ENCODE measurements at regions not wholly inside any gene's neighbourhood (a gene's known extent, or its start where the extent isn't known, plus 50 kb on each side); places are given as distances from the start of the nearest gene placed in this dataset.

- TF ChIP-seq CTCF (IDR thresholded peaks at IDR 0.05; ENCODE audit: borderline replicate concordance, insufficient read depth, low read depth, low read length) = no peak
- H3K4me3 ChIP-seq (ENCODE audit: low read depth, low read length) = no peak overlapping the region
Observed at GRCh38 chr13:50599046-50599445, 244.4 kb downstream of the DLEU7 start.

GRCh38 chr13:50599927-50600326, 243.6 kb downstream of the DLEU7 start:
- no peak overlapping the region for H3K4me3 ChIP-seq (ENCODE audit: low read depth, low read length)
- no peak for TF ChIP-seq CTCF (IDR thresholded peaks at IDR 0.05; ENCODE audit: borderline replicate concordance, insufficient read depth, low read depth, low read length)

GRCh38 chr13:50608370-50608769, 235.1 kb downstream of the DLEU7 start:
- H3K4me3 ChIP-seq (ENCODE audit: low read depth, low read length) = no peak overlapping the region
- no peak for TF ChIP-seq CTCF (IDR thresholded peaks at IDR 0.05; ENCODE audit: borderline replicate concordance, insufficient read depth, low read depth, low read length)

- no peak for TF ChIP-seq CTCF (IDR thresholded peaks at IDR 0.05; ENCODE audit: borderline replicate concordance, insufficient read depth, low read depth, low read length)
- H3K4me3 ChIP-seq (ENCODE audit: low read depth, low read length) = no peak overlapping the region
Observed at GRCh38 chr13:50609011-50609410, 234.5 kb downstream of the DLEU7 start.

GRCh38 chr13:50610238-50610637, 233.3 kb downstream of the DLEU7 start:
- H3K4me3 ChIP-seq (ENCODE audit: low read depth, low read length) = no peak overlapping the region
- TF ChIP-seq CTCF (IDR thresholded peaks at IDR 0.05; ENCODE audit: borderline replicate concordance, insufficient read depth, low read depth, low read length) = no peak

GRCh38 chr13:50611117-50611781, 232.2 kb downstream of the DLEU7 start:
- TF ChIP-seq CTCF (IDR thresholded peaks at IDR 0.05; ENCODE audit: borderline replicate concordance, insufficient read depth, low read depth, low read length) = no peak
- H3K4me3 ChIP-seq (ENCODE audit: low read depth, low read length) = no peak overlapping the region

- no peak for TF ChIP-seq CTCF (IDR thresholded peaks at IDR 0.05; ENCODE audit: borderline replicate concordance, insufficient read depth, low read depth, low read length)
- no peak overlapping the region for H3K4me3 ChIP-seq (ENCODE audit: low read depth, low read length)
Observed at GRCh38 chr13:50612717-50613116, 230.8 kb downstream of the DLEU7 start.
